ENCODE measurements at regions not wholly inside any gene's neighbourhood (a gene's known extent, or its start where the extent isn't known, plus 50 kb on each side); places are given as distances from the start of the nearest gene placed in this dataset.

DNA sequence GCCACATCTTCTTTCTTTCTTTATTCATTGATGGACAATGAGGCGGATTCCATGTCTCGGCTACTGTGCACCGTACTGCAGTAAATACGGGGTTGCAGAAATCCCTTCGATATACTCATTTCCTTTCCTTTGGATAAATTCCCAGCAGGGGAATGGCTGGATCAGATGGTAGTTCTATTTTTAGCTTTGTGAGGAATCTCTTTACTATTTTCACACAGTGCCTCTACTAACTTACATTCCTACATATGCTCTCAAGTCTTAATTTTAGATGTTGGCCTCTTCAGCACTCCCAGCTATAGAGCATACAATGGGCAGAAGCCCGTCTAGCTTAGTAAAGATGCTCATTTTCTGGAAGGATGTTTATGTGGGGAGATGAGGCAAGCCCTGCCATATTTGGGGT is 317.4 kb downstream of the ASMT start:
- TF ChIP-seq POLR2A (IDR thresholded peaks at IDR 0.05; ENCODE audit: low read depth, low read length) (no peak), TAF1 (IDR thresholded peaks at IDR 0.05; ENCODE audit: borderline replicate concordance, low read depth, low read length) (no peak), POLR2AphosphoS5 (IDR thresholded peaks at IDR 0.05; ENCODE audit: low read depth, low read length) (no peak)

All from GM12892 (cell line).